Karpas-422 (cell line): ENCODE measurements at regions not wholly inside any gene's neighbourhood (a gene's known extent, or its start where the extent isn't known, plus 50 kb on each side); places are given as distances from the start of the nearest gene placed in this dataset.

Experiments used
- DNase-seq: peaks from one replicate; pipeline ENCODE4 v3.0.0-alpha.2; 2015
- H2AFZ ChIP-seq: fragments of 200-600 bp; sonication (generic); 2 replicates; pipeline ENCODE4 v1.6.1; 2014; ENCODE audit warnings: antibody characterized with exemption, low read length, mixed read lengths
- H3K27ac ChIP-seq: fragments of 200-600 bp; sonication (generic); 2 replicates; pipeline ENCODE4 v1.5.1; 2014; ENCODE audit warnings: mild to moderate bottlenecking, low read length, moderate library complexity
- H3K27me3 ChIP-seq: fragments of 200-600 bp; sonication (generic); 2 replicates; pipeline ENCODE4 v1.6.1; 2014; ENCODE audit warnings: low read length, mixed read lengths
- H3K36me3 ChIP-seq: fragments of 200-600 bp; sonication (generic); 2 replicates; pipeline ENCODE4 v1.6.1; 2014; ENCODE audit warnings: low read length, mixed read lengths; ENCODE audit not compliant: insufficient read depth
- H3K4me1 ChIP-seq: fragments of 200-600 bp; sonication (generic); 2 replicates; pipeline ENCODE4 v1.6.1; 2014; ENCODE audit warnings: mild to moderate bottlenecking, low read length, mixed read lengths
- H3K4me2 ChIP-seq: fragments of 200-600 bp; sonication (generic); 2 replicates; pipeline ENCODE4 v1.6.1; 2014; ENCODE audit warnings: low read length, low read depth, mild to moderate bottlenecking; ENCODE audit not compliant: poor library complexity, severe bottlenecking
- H3K4me3 ChIP-seq: fragments of 200-600 bp; sonication (generic); 2 replicates; pipeline ENCODE4 v1.5.1; 2014; ENCODE audit warnings: mild to moderate bottlenecking, antibody characterized with exemption, low read length, mixed read lengths
- H3K79me2 ChIP-seq: fragments of 200-600 bp; sonication (generic); 2 replicates; pipeline ENCODE4 v1.6.1; 2014; ENCODE audit warnings: mild to moderate bottlenecking, low read length, mixed read lengths
- H3K9ac ChIP-seq: fragments of 200-600 bp; sonication (generic); 2 replicates; pipeline ENCODE4 v1.6.0; 2014; ENCODE audit warnings: low read length
- H3K9me2 ChIP-seq: fragments of 200-600 bp; sonication (generic), shearing (Covaris generic); replicated peaks from 2 replicates; pipeline ENCODE4 v1.6.0; 2014; ENCODE audit warnings: mild to moderate bottlenecking, low read length, moderate library complexity; ENCODE audit not compliant: insufficient read depth
- H3K9me3 ChIP-seq: fragments of 300-700, 200-600 bp; sonication (generic); 2 replicates; pipeline ENCODE4 v1.6.1; 2014; ENCODE audit warnings: low read length, mixed read lengths
- H4K20me1 ChIP-seq: fragments of 200-600 bp; sonication (generic); 2 replicates; pipeline ENCODE4 v1.6.1; 2014; ENCODE audit warnings: mild to moderate bottlenecking, antibody characterized with exemption, low read length, low read depth; ENCODE audit not compliant: insufficient read depth

DNA sequence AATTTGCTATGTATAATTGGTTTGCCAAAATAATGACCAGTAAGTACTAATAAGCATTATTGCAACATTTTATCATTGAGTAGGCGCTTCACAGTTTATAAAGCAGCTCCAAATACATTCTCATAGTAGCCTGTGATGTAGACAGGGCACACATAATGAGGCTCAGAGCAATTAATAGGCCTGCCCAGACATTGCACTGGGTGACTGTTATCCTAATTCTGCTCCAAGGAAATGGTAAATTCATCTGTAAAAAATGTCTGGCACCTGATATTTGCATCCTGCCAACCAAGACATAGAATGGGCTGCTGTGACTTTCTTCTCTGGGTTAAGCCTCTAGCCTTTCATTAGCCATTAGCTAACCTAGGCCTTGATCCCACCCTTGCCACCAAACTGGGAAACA is 97.6 kb downstream of the SEM1 start:
- no peaks in the 10 kb centered on the region for H3K9me3 ChIP-seq
- no peaks in the 10 kb centered on the region for H3K27me3 ChIP-seq
- H3K79me2 ChIP-seq, result no peaks in the 10 kb centered on the region
- H4K20me1 ChIP-seq, result no peaks in the 10 kb centered on the region
- no peak overlapping the region for H3K27ac ChIP-seq
- no peaks in the 10 kb centered on the region for H3K36me3 ChIP-seq
- H3K9ac ChIP-seq, result no peak overlapping the region
- no peak overlapping the region for H3K4me2 ChIP-seq
- DNase-seq, result no peak
- no peak overlapping the region for H3K4me3 ChIP-seq
- no peaks in the 10 kb centered on the region for H3K9me2 ChIP-seq
- H2AFZ ChIP-seq, result no peak overlapping the region
- H3K4me1 ChIP-seq, result no peaks in the 10 kb centered on the region

DNA sequence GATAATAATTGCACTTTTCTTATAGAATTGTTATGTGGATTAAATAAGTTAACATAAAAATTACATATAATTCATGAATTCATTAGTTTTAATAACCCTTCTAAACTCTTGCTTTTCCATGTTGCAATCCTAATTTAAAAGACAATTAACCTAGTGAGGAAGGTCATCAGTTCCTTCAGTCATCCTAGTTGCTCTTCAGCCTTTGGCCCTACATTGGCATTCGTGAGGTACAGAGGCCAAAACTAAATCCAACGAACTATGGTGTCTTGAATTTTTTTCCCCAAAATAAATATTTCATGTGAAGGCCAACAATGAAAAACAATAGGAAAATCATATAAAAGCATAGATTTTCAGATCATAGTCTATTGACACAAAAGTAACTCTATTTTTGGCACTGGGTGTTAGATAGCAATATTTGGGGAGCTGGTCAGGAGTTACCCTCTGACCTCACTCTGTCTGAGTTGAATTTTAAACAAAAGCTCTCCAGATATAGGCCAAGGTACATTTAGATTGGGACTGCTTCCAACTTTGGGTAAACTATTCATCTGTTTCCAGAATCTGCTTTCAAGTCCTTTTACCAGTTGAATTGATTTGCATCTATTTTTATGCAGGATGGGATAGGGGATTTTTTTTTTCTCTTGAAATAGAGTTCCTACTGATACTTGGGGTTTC is 104.5 kb downstream of the SEM1 start:
- no peak overlapping the region for H2AFZ ChIP-seq
- no peak for DNase-seq
- H3K9ac ChIP-seq, result no peak overlapping the region
- no peak overlapping the region for H3K4me2 ChIP-seq
- H3K36me3 ChIP-seq, result no peaks in the 10 kb centered on the region
- no peaks in the 10 kb centered on the region for H3K4me1 ChIP-seq
- H3K9me3 ChIP-seq, result no peaks in the 10 kb centered on the region
- no peaks in the 10 kb centered on the region for H3K79me2 ChIP-seq
- H3K27ac ChIP-seq, result no peak overlapping the region
- H3K4me3 ChIP-seq, result no peak overlapping the region
- no peaks in the 10 kb centered on the region for H3K27me3 ChIP-seq
- H3K9me2 ChIP-seq, result no peaks in the 10 kb centered on the region
- no peaks in the 10 kb centered on the region for H4K20me1 ChIP-seq

- no peaks in the 10 kb centered on the region for H3K9me2 ChIP-seq
Observed at GRCh38 chr7:96599288-96599936, 110.2 kb downstream of the SEM1 start.

DNA sequence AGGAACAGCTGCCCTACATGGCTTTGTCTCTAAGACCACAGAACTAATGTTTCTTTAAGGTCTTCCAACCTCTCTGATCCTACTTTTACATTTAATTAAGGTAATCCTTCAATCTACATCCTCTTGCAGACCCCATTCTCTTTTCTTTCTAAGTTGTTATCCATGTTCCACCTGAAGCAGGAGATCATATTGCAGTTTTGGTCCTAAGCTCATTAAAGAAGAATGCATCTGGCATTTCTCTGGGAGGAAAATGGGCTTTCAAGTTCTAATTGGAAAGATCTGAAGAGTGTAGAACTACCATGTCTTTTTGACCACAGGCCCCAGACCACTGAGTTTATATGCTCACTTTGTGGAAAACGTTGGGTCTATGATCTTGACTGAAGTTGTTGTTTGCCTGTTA is 111.2 kb downstream of the SEM1 start:
- H3K9me3 ChIP-seq, result no peaks in the 10 kb centered on the region
- H3K27ac ChIP-seq, result no peak overlapping the region
- no peaks in the 10 kb centered on the region for H3K36me3 ChIP-seq
- no peaks in the 10 kb centered on the region for H3K9me2 ChIP-seq
- H3K4me2 ChIP-seq, result no peak overlapping the region
- H3K79me2 ChIP-seq, result no peaks in the 10 kb centered on the region
- no peaks in the 10 kb centered on the region for H4K20me1 ChIP-seq
- no peak overlapping the region for H3K9ac ChIP-seq
- DNase-seq, result no peak
- no peak overlapping the region for H3K4me3 ChIP-seq
- H3K27me3 ChIP-seq, result no peaks in the 10 kb centered on the region; the same call in 1 of the 2 replicates
- H3K4me1 ChIP-seq, result no peaks in the 10 kb centered on the region
- no peak overlapping the region for H2AFZ ChIP-seq

More at GRCh38 chr7:96599288-96599936, 110.2 kb downstream of the SEM1 start:
- Histone ChIP-seq H3K27ac (no peak overlapping the region), H3K4me3 (no peak overlapping the region), H3K27me3 (no peaks in the 10 kb centered on the region), H3K9ac (no peak overlapping the region), H3K79me2 (no peaks in the 10 kb centered on the region), H4K20me1 (no peaks in the 10 kb centered on the region), H3K4me1 (no peaks in the 10 kb centered on the region), H2AFZ (no peak overlapping the region), H3K36me3 (no peaks in the 10 kb centered on the region), H3K9me3 (no peaks in the 10 kb centered on the region), H3K4me2 (no peak overlapping the region)
- DNase-seq, result no peak

- no peak overlapping the region for H3K9ac ChIP-seq
- H3K27me3 ChIP-seq, result no peaks in the 10 kb centered on the region; the same call in 1 of the 2 replicates
- H3K79me2 ChIP-seq, result no peaks in the 10 kb centered on the region
- no peak overlapping the region for H2AFZ ChIP-seq
- no peaks in the 10 kb centered on the region for H4K20me1 ChIP-seq
- DNase-seq, result peak; percentile 49
- H3K27ac ChIP-seq, result no peak overlapping the region
- no peaks in the 10 kb centered on the region for H3K36me3 ChIP-seq
- no peak overlapping the region for H3K4me2 ChIP-seq
- no peaks in the 10 kb centered on the region for H3K9me2 ChIP-seq
- no peak overlapping the region for H3K4me3 ChIP-seq
- H3K9me3 ChIP-seq, result no peaks in the 10 kb centered on the region
- no peaks in the 10 kb centered on the region for H3K4me1 ChIP-seq
Observed at GRCh38 chr7:96596120-96596826, 113.4 kb downstream of the SEM1 start.

- DNase-seq, result no peak
- H3K27me3 ChIP-seq, result no peaks in the 10 kb centered on the region; the same call in 1 of the 2 replicates
- H3K27ac ChIP-seq, result no peak overlapping the region
- no peaks in the 10 kb centered on the region for H4K20me1 ChIP-seq
- no peaks in the 10 kb centered on the region for H3K36me3 ChIP-seq
- H3K9me2 ChIP-seq, result no peaks in the 10 kb centered on the region
- no peaks in the 10 kb centered on the region for H3K9me3 ChIP-seq
- no peak overlapping the region for H3K4me2 ChIP-seq
- no peak overlapping the region for H2AFZ ChIP-seq
- no peak overlapping the region for H3K9ac ChIP-seq
- H3K79me2 ChIP-seq, result no peaks in the 10 kb centered on the region
- no peak overlapping the region for H3K4me3 ChIP-seq
- H3K4me1 ChIP-seq, result no peaks in the 10 kb centered on the region
Observed at GRCh38 chr7:96591900-96592676, 117.6 kb downstream of the SEM1 start.

DNA sequence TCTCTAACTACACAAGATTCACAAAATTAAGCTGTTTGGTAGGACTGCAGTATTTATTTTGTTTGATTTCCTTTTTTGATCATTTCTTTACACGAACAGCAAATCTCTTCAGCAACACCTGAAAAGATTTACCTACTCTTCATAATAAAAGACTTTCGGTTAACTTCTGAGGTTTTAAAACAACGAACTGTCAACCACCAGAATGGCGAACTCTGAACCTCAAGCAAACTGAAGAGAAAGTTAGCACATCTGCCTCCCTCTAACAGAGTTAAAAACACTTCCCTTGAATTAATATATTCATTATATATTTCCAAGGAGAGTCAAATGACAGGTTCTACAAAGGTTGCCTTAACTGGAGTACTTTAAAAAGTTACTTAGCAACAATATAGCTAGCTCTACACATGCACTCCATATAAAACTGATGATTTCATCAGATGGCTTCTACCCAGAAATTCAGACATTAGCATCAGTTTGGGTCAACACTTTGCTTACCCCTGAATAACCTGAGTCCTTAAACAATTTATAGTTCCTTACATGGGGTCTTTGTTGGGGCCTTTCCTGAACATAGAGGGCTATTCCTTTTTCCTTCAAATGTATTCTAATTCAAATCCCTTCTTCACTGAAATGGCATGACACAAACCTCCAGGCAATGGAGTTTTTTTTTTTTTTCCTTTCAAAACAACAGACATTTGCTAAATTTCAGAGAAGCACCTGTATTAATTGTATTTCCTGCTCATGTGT is 118.3 kb downstream of the SEM1 start:
- Histone ChIP-seq H3K4me1 (no peaks in the 10 kb centered on the region), H3K36me3 (no peaks in the 10 kb centered on the region), H3K27me3 (no peaks in the 10 kb centered on the region; the same call in 1 of the 2 replicates), H3K79me2 (no peaks in the 10 kb centered on the region), H3K4me3 (no peak overlapping the region), H4K20me1 (no peaks in the 10 kb centered on the region), H3K4me2 (no peak overlapping the region), H3K9me3 (no peaks in the 10 kb centered on the region), H3K9me2 (no peaks in the 10 kb centered on the region), H3K27ac (no peak overlapping the region), H2AFZ (no peak overlapping the region), H3K9ac (no peak overlapping the region)
- no peak for DNase-seq
